Skin of body (tissue), 1 donor: ENCODE measurements at regions not wholly inside any gene's neighbourhood (a gene's known extent, or its start where the extent isn't known, plus 50 kb on each side); places are given as distances from the start of the nearest gene placed in this dataset.

ENCODE experiments used
- DNase-seq: peaks from one replicate; lab custom pipeline; 2025; lab: John Stamatoyannopoulos, UW

- no peak for DNase-seq
Observed at GRCh38 chr3:80063535-80063934, 295.7 kb upstream of the ROBO1 start.

- DNase-seq: no peak
Observed at GRCh38 chr3:80060664-80061063, 292.9 kb upstream of the ROBO1 start.

- no peak for DNase-seq
Observed at GRCh38 chr3:80055306-80055705, 287.5 kb upstream of the ROBO1 start.

- no peak for DNase-seq
Observed at GRCh38 chr3:80052271-80052670, 284.5 kb upstream of the ROBO1 start.

- DNase-seq: no peak
Observed at GRCh38 chr3:80051602-80051962, 283.8 kb upstream of the ROBO1 start.

GRCh38 chr3:80050826-80051601, 283.2 kb upstream of the ROBO1 start:
- no peak for DNase-seq

- no peak for DNase-seq
Observed at GRCh38 chr3:80043226-80043625, 275.4 kb upstream of the ROBO1 start.

- no peak for DNase-seq
Observed at GRCh38 chr3:80040067-80040466, 272.3 kb upstream of the ROBO1 start.

- DNase-seq: no peak
Observed at GRCh38 chr3:80036176-80036575, 268.4 kb upstream of the ROBO1 start.

GRCh38 chr3:80035021-80035420, 267.2 kb upstream of the ROBO1 start:
- DNase-seq: no peak

- no peak for DNase-seq
Observed at GRCh38 chr3:80023010-80023409, 255.2 kb upstream of the ROBO1 start.

- no peak for DNase-seq
Observed at GRCh38 chr3:80018375-80018774, 250.6 kb upstream of the ROBO1 start.

- no peak for DNase-seq
Observed at GRCh38 chr3:80017369-80017768, 249.6 kb upstream of the ROBO1 start.

- no peak for DNase-seq
Observed at GRCh38 chr3:80014576-80014975, 246.8 kb upstream of the ROBO1 start.

GRCh38 chr3:80010021-80010571, 242.3 kb upstream of the ROBO1 start:
- no peak for DNase-seq

GRCh38 chr3:80007522-80007921, 239.7 kb upstream of the ROBO1 start:
- no peak for DNase-seq

- DNase-seq: no peak
Observed at GRCh38 chr3:80006315-80006714, 238.5 kb upstream of the ROBO1 start.

- no peak for DNase-seq
Observed at GRCh38 chr3:80000022-80000421, 232.2 kb upstream of the ROBO1 start.

GRCh38 chr3:79994397-79994796, 226.6 kb upstream of the ROBO1 start:
- no peak for DNase-seq

- no peak for DNase-seq
Observed at GRCh38 chr3:79986338-79986737, 218.5 kb upstream of the ROBO1 start.

- DNase-seq: no peak
Observed at GRCh38 chr3:79985816-79986215, 218.0 kb upstream of the ROBO1 start.

GRCh38 chr3:79983118-79983517, 215.3 kb upstream of the ROBO1 start:
- DNase-seq: no peak

- no peak for DNase-seq
Observed at GRCh38 chr3:79979990-79980389, 212.2 kb upstream of the ROBO1 start.

- DNase-seq: no peak
Observed at GRCh38 chr3:79976466-79976865, 208.7 kb upstream of the ROBO1 start.
